HG02571 (cell line): ENCODE measurements at regions not wholly inside any gene's neighbourhood (a gene's known extent, or its start where the extent isn't known, plus 50 kb on each side); places are given as distances from the start of the nearest gene placed in this dataset.

Source experiments
- ATAC-seq: cut with Tn5 transposase; IDR thresholded peaks from one replicate; pipeline ENCODE4 v1.9.1; 2021; ENCODE audit warnings: mild to moderate bottlenecking, moderate library complexity; ENCODE audit not compliant: unreplicated experiment

GRCh38 chr7:9945857-9946256 lies 1027.8 kb upstream of the PHF14 start:
- ATAC-seq, result no peak

GRCh38 chr7:9955138-9955537 lies 1018.5 kb upstream of the PHF14 start:
- no peak for ATAC-seq

- ATAC-seq, result no peak
These were observed 1015.2 kb upstream of the PHF14 start for GRCh38 chr7:9958486-9958885.

GRCh38 chr7:9960460-9960859 lies 1013.2 kb upstream of the PHF14 start:
- ATAC-seq, result no peak

- no peak for ATAC-seq
These were observed 1012.3 kb upstream of the PHF14 start for GRCh38 chr7:9961161-9961922.

- ATAC-seq, result no peak
These were observed 1010.9 kb upstream of the PHF14 start for GRCh38 chr7:9962742-9963141.

GRCh38 chr7:9978106-9979064 lies 995.3 kb upstream of the PHF14 start:
- no peak for ATAC-seq

GRCh38 chr7:9981742-9982349 lies 991.8 kb upstream of the PHF14 start:
- ATAC-seq, result no peak

GRCh38 chr7:9983048-9983447 lies 990.6 kb upstream of the PHF14 start:
- no peak for ATAC-seq

GRCh38 chr7:10015687-10016086 lies 958.0 kb upstream of the PHF14 start:
- ATAC-seq, result no peak

GRCh38 chr7:10022480-10022879 lies 951.2 kb upstream of the PHF14 start:
- no peak for ATAC-seq

- ATAC-seq, result no peak
These were observed 950.7 kb upstream of the PHF14 start for GRCh38 chr7:10022957-10023356.

GRCh38 chr7:10034843-10035556 lies 938.7 kb upstream of the PHF14 start:
- no peak for ATAC-seq

GRCh38 chr7:10036693-10037092 lies 937.0 kb upstream of the PHF14 start:
- no peak for ATAC-seq

- no peak for ATAC-seq
These were observed 935.3 kb upstream of the PHF14 start for GRCh38 chr7:10038351-10038750.

- ATAC-seq, result no peak
These were observed 933.0 kb upstream of the PHF14 start for GRCh38 chr7:10040674-10041073.

- no peak for ATAC-seq
These were observed 902.8 kb upstream of the PHF14 start for GRCh38 chr7:10070899-10071298.

GRCh38 chr7:10075866-10076265 lies 897.8 kb upstream of the PHF14 start:
- no peak for ATAC-seq

GRCh38 chr7:10076660-10077300 lies 896.9 kb upstream of the PHF14 start:
- no peak for ATAC-seq

GRCh38 chr7:10079572-10079971 lies 894.1 kb upstream of the PHF14 start:
- ATAC-seq, result no peak
